Middle frontal gyrus (tissue), 1 donor: ENCODE measurements at regions not wholly inside any gene's neighbourhood (a gene's known extent, or its start where the extent isn't known, plus 50 kb on each side); places are given as distances from the start of the nearest gene placed in this dataset.
A peak's percentile ranks its signal among the peaks of the same experiment; 100 is the strongest.
"Not testable (repeated sequence)": the region's sequence is repeated elsewhere in the genome, so short reads cannot be mapped to it uniquely, and the experiment has no call there.

ENCODE experiments used
- DNase-seq: peaks from one replicate; pipeline ENCODE4 v3.0.0-alpha.2; 2015; ENCODE audit warnings: low spot score; ENCODE audit errors: extremely low spot score

DNA sequence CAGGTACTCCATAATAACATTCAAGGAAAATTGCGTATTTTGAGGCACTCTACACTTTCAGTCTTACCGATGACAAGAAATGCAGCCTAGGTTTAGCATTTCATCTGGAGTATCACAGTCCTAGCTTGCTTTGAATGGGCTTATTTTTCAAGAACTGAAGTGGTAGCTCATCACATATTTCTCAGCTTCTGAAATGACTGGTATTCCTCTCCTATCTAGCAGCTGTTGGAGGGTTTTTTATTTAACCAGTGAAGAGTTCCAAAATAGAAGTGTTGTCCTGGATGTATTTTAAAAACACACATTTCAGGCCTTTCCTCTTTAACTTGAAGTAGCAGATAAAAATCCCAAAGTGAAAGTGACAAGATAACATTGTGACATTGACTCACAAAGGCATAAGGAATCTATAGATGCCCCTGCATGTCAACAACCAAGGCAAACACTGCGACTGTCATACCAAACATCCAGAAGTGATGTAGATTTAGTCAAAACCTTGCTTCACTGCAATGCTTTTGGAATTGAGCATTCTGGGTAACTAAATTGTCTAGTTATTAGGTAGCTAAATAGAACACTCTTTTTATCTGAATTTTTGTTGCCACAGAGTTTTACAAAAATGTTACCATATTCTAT lies 182.2 kb upstream of the FBXO33 start:
- peak; percentile 22 for DNase-seq

DNA sequence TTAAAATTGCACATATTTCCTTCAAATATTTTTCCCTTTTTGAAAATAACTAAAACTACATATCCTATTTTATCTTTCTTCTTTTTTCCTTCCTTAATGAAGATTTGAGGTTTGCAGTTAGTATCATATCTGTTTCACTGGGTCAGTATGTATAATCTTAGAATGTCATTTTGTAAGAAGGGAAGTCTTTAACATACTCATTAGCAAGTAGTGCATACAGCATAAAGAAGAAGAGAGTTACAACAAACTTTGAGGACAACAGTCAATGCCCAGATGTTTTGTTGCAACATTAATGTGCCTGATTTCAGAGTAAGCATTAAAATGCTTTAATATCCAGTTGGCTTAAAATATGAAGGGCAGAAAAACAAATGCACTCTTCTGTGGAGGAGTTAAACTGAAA lies 176.9 kb upstream of the FBXO33 start:
- no peak for DNase-seq

DNA sequence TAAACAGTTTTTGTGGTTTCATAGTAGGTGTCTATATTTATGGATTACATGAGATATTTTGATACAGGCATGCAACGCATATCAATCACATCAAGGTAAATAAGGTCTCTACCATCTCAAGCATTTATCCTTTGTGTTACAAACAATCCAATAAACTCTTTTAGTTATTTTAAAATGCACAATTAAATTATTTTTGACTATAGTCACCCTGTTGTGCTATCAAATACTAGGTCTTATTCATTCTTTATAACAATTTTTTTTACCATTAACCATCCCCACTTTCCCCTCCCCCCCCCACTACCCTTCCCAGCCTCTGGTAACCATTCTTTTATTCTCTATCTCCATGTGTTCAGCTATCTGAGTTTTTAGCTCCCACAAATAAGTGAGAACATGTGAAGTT lies 175.7 kb upstream of the FBXO33 start:
- no peak for DNase-seq

DNA sequence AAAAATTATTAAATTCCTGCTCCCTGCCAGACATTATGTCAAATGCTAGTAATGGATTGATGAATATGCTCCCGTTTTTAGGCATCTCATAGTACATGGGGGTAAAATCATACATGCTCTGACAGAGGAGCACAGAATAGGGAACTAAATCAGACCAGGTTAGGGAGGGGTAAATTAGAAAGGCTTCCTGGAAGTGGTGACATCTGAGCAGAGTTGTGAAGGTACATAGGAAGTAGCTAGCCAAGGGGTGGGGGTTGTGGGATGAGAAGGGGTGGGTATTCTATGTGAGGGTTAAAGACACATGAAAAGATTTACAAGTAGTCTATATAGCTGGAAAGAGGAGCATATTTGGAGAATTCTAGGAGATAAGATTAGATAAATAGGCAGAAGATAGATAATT lies 171.7 kb upstream of the FBXO33 start:
- no peak for DNase-seq

DNA sequence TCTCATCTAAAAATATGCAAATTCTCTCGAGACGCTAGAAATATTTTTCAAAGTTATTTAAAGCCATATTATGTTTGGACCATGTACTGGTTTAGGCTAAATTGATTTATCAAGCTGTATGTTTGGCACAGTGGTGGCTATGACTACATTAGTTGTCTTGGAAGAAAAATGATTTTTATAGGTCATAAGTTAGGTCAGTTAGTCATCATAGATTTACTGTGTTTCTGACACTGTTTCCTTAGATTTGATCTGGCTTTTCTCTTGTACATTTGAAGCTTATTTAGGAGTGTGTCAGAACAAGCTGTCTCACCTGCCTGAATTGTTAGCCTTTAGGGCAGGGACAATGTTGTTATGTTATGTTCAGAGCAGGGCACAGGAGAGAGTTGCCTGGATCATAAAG lies 161.1 kb upstream of the FBXO33 start:
- DNase-seq = no peak

DNA sequence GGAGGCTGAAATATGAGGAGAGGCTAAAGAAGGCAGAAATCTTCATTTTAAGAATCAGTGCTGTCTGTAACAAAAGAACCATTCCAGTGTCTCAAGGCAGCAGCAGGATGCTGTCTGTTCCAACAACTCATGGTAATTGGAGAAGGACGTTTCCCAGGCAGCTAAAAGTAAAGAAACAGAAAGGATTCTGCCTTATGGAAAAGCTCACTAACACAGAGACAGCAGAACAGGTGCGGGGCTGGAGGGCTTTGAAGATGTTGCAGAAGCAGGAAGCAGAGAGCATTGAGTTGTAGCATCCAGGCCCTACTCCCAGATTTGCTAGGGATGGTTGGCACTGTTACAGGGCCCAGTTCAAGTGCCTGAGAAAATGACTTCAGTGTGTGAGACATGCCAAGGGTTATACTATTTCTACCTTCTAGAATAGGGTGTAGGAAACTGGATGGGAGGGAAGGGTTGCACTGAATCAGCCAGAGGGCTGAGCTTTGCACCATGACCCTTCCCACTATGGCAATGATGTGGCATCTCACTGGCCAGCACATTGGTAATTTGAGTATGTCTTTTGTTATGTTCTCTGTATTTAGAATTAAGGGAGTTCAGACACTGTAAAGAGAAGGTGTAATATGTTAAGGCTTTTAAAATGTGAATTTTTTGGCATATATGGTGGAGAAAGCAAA lies 160.0 kb upstream of the FBXO33 start:
- no peak for DNase-seq

DNA sequence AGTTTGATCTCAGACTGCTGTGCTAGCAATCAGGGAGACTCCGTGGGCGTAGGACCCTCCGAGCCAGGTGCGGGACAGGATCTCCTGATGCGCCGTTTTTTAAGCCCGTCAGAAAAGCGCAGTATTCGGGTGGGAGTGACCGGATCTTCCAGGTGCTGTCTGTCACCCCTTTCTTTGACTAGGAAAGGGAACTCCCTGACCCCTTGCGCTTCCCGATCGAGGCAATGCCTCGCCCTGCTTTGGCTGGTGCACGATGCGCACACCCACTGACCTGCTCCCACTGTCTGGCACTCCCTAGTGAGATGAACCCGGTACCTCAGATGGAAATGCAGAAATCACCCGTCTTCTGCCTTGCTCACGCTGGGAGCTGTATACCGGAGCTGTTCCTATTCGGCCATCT lies 157.6 kb upstream of the FBXO33 start:
- not testable (repeated sequence) for DNase-seq

DNA sequence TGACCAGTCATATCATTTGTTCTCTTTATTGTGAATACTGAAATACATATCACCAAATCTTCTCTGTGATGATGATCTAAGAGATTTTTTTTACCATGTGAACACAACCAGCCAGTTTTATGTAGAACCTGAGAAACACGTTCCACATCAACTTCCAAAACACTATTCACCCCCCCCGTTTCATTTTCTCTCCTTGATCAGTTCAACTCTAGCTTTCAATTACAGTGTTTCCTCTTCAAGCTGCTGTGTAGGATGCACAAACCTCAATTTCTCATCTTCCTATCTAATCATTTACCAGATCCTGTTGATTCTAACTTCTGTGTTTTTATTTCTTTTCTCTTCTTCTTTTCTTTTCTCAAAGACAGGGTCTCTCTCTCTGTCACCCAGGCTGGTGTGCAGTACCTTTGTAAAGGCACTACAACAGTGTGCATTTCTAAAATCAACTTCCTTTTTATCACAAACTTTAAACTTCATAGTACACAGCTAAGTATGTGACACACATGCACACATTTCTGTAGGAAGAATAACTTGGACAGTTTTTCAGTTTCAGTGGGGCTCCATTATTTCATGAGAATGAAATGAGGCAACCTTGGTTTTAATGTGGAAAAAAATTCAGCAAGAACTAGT lies 149.9 kb upstream of the FBXO33 start:
- no peak for DNase-seq

DNA sequence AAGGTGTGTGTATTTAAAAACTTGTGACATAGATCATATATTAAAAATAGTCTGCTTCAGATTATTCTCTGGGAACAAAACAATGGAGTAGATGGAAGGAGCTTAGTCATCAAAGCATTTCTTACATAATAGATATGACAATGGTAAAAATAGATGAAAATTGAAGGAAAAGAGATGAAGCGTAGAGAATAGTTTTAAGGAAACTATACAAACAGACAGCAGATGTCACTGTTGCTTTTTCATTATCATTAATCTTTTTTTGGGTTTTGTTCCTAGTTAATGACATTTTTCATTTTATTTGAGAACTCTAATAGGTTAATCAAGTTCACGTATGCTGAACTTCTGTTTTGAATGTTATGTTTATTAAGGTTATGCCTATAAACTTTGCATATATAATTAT lies 149.2 kb upstream of the FBXO33 start:
- DNase-seq = no peak

DNA sequence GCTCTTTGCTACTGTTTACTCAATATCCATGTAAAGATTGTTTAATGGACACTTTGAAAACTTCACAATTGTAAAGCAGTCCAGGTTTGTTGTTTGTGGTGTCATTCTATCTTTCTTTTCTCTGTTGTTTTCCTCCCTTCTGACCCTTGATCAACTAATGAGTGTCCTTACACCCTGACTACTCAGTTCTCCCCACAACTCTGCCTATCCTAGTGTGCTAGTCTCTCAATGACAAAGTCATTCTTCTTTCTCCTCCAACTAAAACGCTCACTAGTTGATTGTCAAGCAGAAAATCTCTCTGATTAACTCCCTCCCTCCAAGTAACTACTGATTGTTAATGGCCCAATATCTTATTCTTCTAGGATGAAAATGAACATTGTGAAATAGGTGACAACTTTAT lies 148.5 kb upstream of the FBXO33 start:
- no peak for DNase-seq

DNA sequence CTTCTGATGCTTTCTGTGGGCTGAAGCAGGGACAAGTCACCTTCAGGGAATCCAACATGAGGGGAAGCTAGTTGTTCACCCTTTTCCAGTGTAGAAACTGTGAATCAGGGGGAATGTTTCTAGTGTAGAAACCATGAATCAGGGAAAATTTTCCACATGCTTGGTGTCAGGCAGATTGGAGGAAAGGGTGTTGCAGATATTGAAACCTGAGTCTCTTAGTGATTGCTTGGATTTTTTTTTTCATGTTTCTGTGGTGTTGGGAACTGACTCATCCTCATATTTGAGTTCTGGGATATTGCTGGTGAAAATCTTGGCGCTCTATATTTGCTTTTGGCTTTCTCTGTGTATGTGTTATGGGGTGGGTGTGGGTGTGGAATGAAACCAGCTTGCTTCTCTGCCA lies 144.5 kb upstream of the FBXO33 start:
- DNase-seq = no peak

DNA sequence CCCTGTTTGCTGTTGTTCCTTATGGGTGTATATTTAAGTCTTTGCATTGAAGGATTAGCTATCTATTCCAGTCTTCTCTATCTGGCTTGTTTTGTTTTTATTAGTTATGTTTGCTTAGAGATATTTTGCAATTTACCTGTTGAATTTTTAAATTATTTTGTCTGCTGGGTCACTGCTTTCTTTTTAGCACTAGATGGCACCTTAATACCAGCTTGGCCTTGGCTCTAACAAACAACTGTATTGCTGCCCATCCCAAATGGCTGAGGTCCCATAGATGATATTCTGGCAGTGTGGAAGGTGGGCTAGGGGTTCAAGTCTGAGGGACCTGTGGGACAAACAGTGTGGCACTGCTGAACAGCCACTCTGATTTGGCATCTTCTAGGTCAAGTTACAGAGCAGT lies 144.0 kb upstream of the FBXO33 start:
- DNase-seq = no peak

DNA sequence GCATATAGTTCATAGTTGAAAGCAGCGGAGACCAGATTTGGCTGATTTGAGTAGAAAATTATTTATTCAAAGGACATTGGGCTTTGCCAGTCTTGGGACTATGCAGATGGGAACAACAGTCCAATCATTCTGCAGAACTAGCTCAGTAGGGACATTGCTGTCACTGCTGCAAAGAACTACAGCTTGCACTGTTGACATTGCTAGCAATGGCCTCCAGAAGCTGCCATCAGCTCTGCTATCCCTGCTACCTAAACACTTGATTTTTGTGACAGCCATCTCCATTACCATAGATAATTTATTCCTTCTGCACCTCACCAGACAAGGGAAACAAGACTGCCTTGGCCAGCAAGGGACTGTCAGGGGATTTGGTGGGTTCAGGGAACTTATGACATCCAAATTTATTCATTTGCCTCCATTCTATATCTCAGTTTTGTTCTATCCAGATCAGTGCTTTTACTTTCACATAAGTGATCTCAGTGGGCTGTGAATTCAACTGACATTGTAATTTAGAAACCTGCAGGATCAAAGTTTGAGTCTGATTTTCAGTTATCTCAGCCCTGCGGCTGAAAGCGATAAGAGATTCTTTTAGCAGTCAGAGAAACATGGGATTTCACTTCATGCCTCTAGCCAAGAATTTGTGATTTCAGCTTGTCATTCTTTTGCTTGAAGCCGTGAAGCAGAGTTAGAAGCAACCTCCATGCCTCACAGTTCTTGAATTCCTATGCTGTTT lies 136.7 kb upstream of the FBXO33 start:
- DNase-seq = no peak

DNA sequence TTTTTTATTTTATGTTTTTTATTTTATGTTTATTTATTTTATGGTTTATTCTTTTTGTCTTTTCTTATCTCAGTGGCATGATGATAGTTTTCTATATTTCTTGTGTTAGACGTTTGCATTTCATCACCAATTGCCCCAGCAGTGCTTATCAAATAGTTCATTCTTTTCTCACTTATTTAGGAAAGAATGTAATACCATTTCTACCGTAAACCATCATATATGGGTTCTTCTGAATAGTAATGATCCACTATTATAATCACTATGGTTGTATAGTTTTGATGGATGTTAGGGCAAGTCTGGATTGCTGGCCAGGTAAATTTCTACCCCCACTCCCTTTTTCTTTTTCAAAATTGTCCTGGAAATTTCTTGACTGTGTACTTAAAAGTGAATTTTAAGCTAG lies 134.6 kb upstream of the FBXO33 start:
- DNase-seq = no peak

DNA sequence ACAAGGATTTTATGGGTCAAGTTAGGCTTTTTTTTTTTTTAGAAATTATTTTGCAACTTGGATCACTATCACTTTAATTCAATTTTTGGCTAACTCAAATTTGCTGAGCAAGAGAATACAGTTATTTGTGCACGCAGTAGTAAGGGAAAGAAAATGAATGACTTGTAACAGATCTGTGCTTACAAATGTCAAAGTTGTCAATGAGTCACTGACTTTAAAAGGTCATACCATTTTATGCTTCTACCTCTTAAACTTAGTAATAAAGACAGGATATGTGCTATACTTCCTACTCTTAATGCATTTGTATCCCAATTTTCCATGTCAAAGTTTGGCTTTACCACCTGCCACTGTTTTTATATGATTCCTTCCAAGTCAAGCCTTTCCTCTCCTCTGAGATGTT lies 131.1 kb upstream of the FBXO33 start:
- DNase-seq = no peak

DNA sequence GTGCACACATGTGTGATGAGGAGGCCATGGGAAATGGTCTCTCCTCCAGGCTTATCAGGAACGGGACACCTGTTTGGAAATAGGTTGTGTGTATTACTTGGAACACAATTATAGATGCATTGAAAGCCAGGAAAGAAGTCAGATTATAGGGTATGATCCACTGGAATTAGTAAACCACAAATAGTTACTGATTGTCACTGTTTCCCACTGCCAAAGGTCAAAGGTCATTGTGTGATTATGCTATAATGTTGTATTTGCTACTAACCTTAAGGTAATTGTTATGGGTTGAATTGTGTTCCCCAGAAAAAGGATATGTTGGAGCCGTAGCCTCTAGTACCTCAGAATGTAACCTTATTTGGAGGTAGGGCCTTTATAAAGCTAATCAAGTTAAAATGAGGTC lies 129.9 kb upstream of the FBXO33 start:
- no peak for DNase-seq

DNA sequence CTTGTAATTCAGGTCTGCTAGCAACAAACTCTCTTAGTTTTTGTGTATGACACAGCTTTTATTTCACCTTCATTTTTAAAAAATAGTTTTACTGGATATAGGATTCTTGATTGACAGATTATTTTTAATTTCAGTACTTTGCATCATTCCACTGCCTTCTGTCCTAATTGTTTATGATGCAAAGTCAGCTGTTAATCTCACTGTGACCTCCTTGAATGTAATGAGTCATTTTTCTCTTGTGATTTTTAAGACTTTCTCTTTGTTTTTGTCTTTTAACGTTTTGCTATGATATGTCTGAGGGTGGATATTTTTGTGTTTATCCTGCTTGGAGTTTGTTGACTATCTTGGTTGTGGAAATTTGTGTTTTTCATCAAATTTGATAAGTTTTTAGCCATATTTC lies 126.3 kb upstream of the FBXO33 start:
- no peak for DNase-seq

DNA sequence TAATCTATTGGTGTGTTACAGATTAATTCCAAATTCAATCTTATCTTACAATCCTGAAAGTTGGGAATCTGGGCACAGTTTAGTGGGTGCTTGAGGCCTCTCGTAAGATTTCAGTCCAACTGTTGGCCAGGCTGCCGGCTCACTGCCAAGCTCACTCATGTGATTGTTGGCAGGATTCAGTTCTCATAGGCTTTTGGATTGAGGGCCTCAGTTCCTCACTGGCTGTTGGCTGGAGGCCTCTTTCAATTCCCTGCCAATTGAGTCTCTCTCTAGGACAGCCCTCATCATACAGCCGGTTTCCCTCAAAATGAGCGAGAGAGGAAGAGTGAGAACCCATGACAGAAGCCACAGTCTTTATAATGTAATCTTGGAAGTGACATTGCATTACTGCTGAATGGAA lies 123.5 kb upstream of the FBXO33 start:
- DNase-seq = no peak

DNA sequence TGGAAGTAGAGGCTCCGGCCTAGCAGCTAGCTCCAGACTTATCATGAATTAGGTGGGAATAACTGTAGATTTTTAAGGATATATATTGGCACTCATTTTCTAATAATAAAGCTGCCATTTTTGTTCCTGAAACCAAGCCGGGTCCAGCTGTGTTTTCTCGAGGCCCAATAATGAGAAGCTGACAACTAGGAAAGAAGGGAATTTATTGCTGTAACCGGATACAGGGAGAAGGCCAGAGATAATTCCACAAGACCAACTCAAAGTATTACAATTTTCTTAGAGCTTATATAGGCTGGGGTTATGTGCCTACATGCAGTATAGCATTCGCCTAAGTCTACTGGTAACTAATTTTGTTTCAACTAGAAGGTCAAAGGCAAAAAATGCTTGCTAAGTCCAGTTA lies 122.3 kb upstream of the FBXO33 start:
- no peak for DNase-seq

DNA sequence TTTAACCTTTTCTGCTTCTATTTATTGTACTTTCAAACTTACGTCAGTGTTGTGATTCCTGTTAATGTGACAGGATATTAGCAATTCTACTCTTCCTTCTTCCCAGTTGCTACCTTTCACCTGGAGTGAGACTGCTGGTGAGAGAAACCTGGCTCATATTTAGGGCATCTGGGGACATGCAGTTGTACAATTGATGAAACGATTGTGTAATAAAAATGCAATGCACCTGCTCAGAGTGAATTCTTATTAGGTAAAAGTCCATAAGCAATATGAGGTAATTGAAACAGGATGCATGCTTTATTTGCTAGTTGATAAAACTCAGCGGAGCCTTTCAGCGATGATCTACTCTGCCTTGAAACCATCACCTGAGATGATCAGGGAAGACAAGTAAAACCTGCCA lies 116.1 kb upstream of the FBXO33 start:
- no peak for DNase-seq

DNA sequence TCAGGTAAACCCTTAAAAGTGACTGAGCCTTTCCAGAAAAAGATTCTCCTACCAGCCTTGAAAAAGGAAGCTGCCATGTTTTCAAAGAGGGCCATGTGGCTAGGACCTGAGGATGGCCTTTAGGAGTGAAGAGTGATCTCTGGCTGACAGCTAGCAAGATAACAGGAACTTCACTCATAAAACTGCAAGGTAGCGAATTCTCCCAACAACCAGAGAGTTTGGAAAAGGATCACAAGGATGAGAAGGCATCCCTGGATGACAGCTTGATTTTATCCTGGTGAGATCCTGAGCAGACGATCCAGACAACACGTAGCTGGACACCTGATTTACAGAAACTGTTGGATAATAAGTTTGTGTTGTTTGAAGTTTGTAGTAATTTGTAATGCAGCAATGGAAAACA lies 115.6 kb upstream of the FBXO33 start:
- DNase-seq = no peak

DNA sequence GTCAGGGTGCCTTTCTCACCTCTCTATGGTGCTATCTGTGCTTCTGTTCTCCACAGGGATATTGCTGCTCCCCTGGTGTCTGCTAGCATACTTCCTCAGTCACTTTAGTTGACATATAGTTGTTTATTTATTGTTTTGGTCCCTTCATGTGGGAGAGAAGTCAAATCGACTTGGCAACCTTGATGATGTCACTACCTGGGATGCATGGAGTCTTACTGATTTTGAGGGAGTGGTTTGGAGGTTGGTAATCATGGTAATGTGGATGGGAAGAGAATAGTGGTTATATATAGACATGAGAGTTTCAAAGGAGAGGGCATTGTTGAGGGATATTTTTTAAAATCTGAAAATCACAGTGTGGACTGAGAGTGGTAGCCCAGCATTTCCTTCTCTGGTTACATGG lies 73.6 kb upstream of the FBXO33 start:
- no peak for DNase-seq
